GM18873 (cell line): ENCODE measurements at regions not wholly inside any gene's neighbourhood (a gene's known extent, or its start where the extent isn't known, plus 50 kb on each side); places are given as distances from the start of the nearest gene placed in this dataset.

ENCODE experiments used
- ATAC-seq: cut with Tn5 transposase; IDR thresholded peaks from one replicate; pipeline ENCODE4 v1.9.1; 2021; ENCODE audit warnings: mild to moderate bottlenecking, moderate library complexity, moderate number of reproducible peaks; ENCODE audit not compliant: unreplicated experiment, low FRiP score

GRCh38 chr13:37944869-37945442 is 75.4 kb upstream of the TRPC4 start:
- no peak for ATAC-seq

GRCh38 chr13:37944081-37944868 is 74.7 kb upstream of the TRPC4 start:
- ATAC-seq: no peak

- ATAC-seq: no peak
These were observed 73.4 kb upstream of the TRPC4 start for GRCh38 chr13:37942929-37943328.

GRCh38 chr13:37934339-37935191 is 65.0 kb upstream of the TRPC4 start:
- ATAC-seq: no peak

GRCh38 chr13:37929308-37929707 is 59.7 kb upstream of the TRPC4 start:
- ATAC-seq: no peak

- no peak for ATAC-seq
These were observed 58.0 kb upstream of the TRPC4 start for GRCh38 chr13:37927561-37927960.

- no peak for ATAC-seq
These were observed 56.4 kb upstream of the TRPC4 start for GRCh38 chr13:37925878-37926473.

GRCh38 chr13:37923236-37923635 is 53.7 kb upstream of the TRPC4 start:
- ATAC-seq: no peak

- no peak for ATAC-seq
These were observed 49.8 kb upstream of the TRPC4 start for GRCh38 chr13:37919329-37919880.
